Immature natural killer cell (primary cell): ENCODE measurements at regions not wholly inside any gene's neighbourhood (a gene's known extent, or its start where the extent isn't known, plus 50 kb on each side); places are given as distances from the start of the nearest gene placed in this dataset.

Source experiments
- DNase-seq, 3 donors: peaks; one replicate each; pipeline ENCODE4 v3.0.0; 2022; ENCODE audit warnings: mixed read lengths in 1 of 3
- H3K27ac Mint-ChIP-seq, 6 donors: one replicate each; pipeline ENCODE4 v1.8.0; 2020; ENCODE audit warnings: mixed read lengths in 6 of 6, mild to moderate bottlenecking in 5 of 6, inconsistent platforms in 4 of 6, moderate library complexity in 3 of 6
- H3K27me3 Mint-ChIP-seq, 3 donors: one replicate each; pipeline ENCODE4 v1.8.0; 2020 to 2021; ENCODE audit warnings: low read depth in 3 of 3, mild to moderate bottlenecking in 3 of 3, mixed read lengths in 3 of 3, moderate library complexity in 3 of 3, inconsistent platforms in 1 of 3
- H3K36me3 Mint-ChIP-seq, 3 donors: one replicate each; pipeline ENCODE4 v1.8.0; 2020; ENCODE audit warnings: mixed read lengths in 3 of 3, inconsistent platforms in 2 of 3, mild to moderate bottlenecking in 2 of 3
- H3K4me1 Mint-ChIP-seq, 2 donors: one replicate each; pipeline ENCODE4 v1.8.0; 2020; ENCODE audit warnings: inconsistent platforms in 2 of 2, mild to moderate bottlenecking in 2 of 2, mixed read lengths in 2 of 2, moderate library complexity in 1 of 2
- H3K4me3 Mint-ChIP-seq, 5 donors: one replicate each; pipeline ENCODE4 v1.8.0; 2020; ENCODE audit warnings: mild to moderate bottlenecking in 5 of 5, mixed read lengths in 5 of 5, inconsistent platforms in 3 of 5, moderate library complexity in 3 of 5
- H3K9me3 Mint-ChIP-seq, 6 donors: one replicate each; pipeline ENCODE4 v1.8.0; 2020; ENCODE audit warnings: mild to moderate bottlenecking in 6 of 6, mixed read lengths in 6 of 6, inconsistent platforms in 4 of 6, moderate library complexity in 3 of 6

- peaks cover 0 to 7% (median 3%) of the 10 kb centered on the region in 6 donors for H3K9me3 Mint-ChIP-seq
- H3K27ac Mint-ChIP-seq = no peak overlapping the region
- H3K4me3 Mint-ChIP-seq = no peak overlapping the region
- H3K36me3 Mint-ChIP-seq = peaks cover 0 to 4% (median 3%) of the 10 kb centered on the region in 3 donors
- no peaks in the 10 kb centered on the region for H3K4me1 Mint-ChIP-seq
- no peak for DNase-seq
- H3K27me3 Mint-ChIP-seq = peaks cover 0 to 5% (median 2%) of the 10 kb centered on the region in 3 donors
These were observed 103.4 kb upstream of the HS3ST1 start for GRCh38 chr4:11532138-11532537.

- peaks cover 0 to 7% (median 3%) of the 10 kb centered on the region in 6 donors for H3K9me3 Mint-ChIP-seq
- peaks cover 0 to 6% (median 2%) of the 10 kb centered on the region in 3 donors for H3K27me3 Mint-ChIP-seq
- no peak overlapping the region for H3K4me3 Mint-ChIP-seq
- H3K27ac Mint-ChIP-seq = no peak overlapping the region
- peaks cover 0 to 4% (median 3%) of the 10 kb centered on the region in 3 donors for H3K36me3 Mint-ChIP-seq
- no peaks in the 10 kb centered on the region for H3K4me1 Mint-ChIP-seq
- no peak for DNase-seq
These were observed 101.0 kb upstream of the HS3ST1 start for GRCh38 chr4:11529625-11530201.

GRCh38 chr4:11525085-11525484 is 96.4 kb upstream of the HS3ST1 start:
- peaks cover 0 to 4% (median 3%) of the 10 kb centered on the region in 3 donors for H3K27me3 Mint-ChIP-seq
- H3K9me3 Mint-ChIP-seq = peaks cover 0 to 2% (median 0%) of the 10 kb centered on the region in 6 donors
- H3K4me3 Mint-ChIP-seq = no peak overlapping the region
- no peaks in the 10 kb centered on the region for H3K4me1 Mint-ChIP-seq
- DNase-seq = no peak
- H3K36me3 Mint-ChIP-seq = no peaks in the 10 kb centered on the region
- H3K27ac Mint-ChIP-seq = no peak overlapping the region

GRCh38 chr4:11518754-11519153 is 90.1 kb upstream of the HS3ST1 start:
- H3K4me1 Mint-ChIP-seq = no peaks in the 10 kb centered on the region
- no peak for DNase-seq
- no peak overlapping the region for H3K4me3 Mint-ChIP-seq
- peaks cover 0 to 7% (median 4%) of the 10 kb centered on the region in 3 donors for H3K27me3 Mint-ChIP-seq
- H3K27ac Mint-ChIP-seq = no peak overlapping the region
- no peaks in the 10 kb centered on the region for H3K36me3 Mint-ChIP-seq
- peaks cover 0 to 2% (median 0%) of the 10 kb centered on the region in 6 donors for H3K9me3 Mint-ChIP-seq

GRCh38 chr4:11514779-11515419 is 86.2 kb upstream of the HS3ST1 start:
- no peaks in the 10 kb centered on the region for H3K36me3 Mint-ChIP-seq
- no peak for DNase-seq
- peaks cover 0 to 7% (median 4%) of the 10 kb centered on the region in 3 donors for H3K27me3 Mint-ChIP-seq
- H3K4me1 Mint-ChIP-seq = no peaks in the 10 kb centered on the region
- no peak overlapping the region for H3K4me3 Mint-ChIP-seq
- no peaks in the 10 kb centered on the region for H3K9me3 Mint-ChIP-seq
- no peak overlapping the region for H3K27ac Mint-ChIP-seq

- DNase-seq = no peak
- Mint-ChIP-seq H3K4me3 (no peak overlapping the region), H3K36me3 (no peaks in the 10 kb centered on the region), H3K27ac (no peak overlapping the region), H3K4me1 (no peaks in the 10 kb centered on the region), H3K9me3 (peaks cover 0 to 2% (median 0%) of the 10 kb centered on the region in 6 donors), H3K27me3 (peaks cover 0 to 12% (median 4%) of the 10 kb centered on the region in 3 donors)
These were observed 85.3 kb upstream of the HS3ST1 start for GRCh38 chr4:11514003-11514402.

GRCh38 chr4:11512871-11513270 is 84.2 kb upstream of the HS3ST1 start:
- Mint-ChIP-seq H3K36me3 (no peaks in the 10 kb centered on the region), H3K9me3 (peaks cover 0 to 2% (median 0%) of the 10 kb centered on the region in 6 donors)
- no peak for DNase-seq

GRCh38 chr4:11511321-11511720 is 82.6 kb upstream of the HS3ST1 start:
- Mint-ChIP-seq H3K27me3 (peaks cover 1 to 19% (median 4%) of the 10 kb centered on the region in 3 donors), H3K36me3 (no peaks in the 10 kb centered on the region), H3K27ac (no peak overlapping the region), H3K9me3 (peaks cover 0 to 2% (median 0%) of the 10 kb centered on the region in 6 donors), H3K4me3 (no peak overlapping the region), H3K4me1 (no peaks in the 10 kb centered on the region)
- no peak for DNase-seq

More at GRCh38 chr4:11512871-11513270, 84.2 kb upstream of the HS3ST1 start:
- no peak overlapping the region for H3K4me3 Mint-ChIP-seq
- no peaks in the 10 kb centered on the region for H3K4me1 Mint-ChIP-seq
- peaks cover 0 to 15% (median 4%) of the 10 kb centered on the region in 3 donors for H3K27me3 Mint-ChIP-seq
- no peak overlapping the region for H3K27ac Mint-ChIP-seq

GRCh38 chr4:11507920-11508319 is 79.2 kb upstream of the HS3ST1 start:
- Mint-ChIP-seq H3K4me1 (no peaks in the 10 kb centered on the region), H3K27ac (no peak overlapping the region)

GRCh38 chr4:11506194-11506593 is 77.5 kb upstream of the HS3ST1 start:
- no peak overlapping the region for H3K4me3 Mint-ChIP-seq
- H3K36me3 Mint-ChIP-seq = no peaks in the 10 kb centered on the region
- H3K9me3 Mint-ChIP-seq = peaks cover 0 to 4% (median 0%) of the 10 kb centered on the region in 6 donors
- H3K27ac Mint-ChIP-seq = no peak overlapping the region
- no peaks in the 10 kb centered on the region for H3K4me1 Mint-ChIP-seq
- peaks cover 0 to 21% (median 6%) of the 10 kb centered on the region in 3 donors for H3K27me3 Mint-ChIP-seq
- DNase-seq = no peak

More at GRCh38 chr4:11507920-11508319, 79.2 kb upstream of the HS3ST1 start:
- no peak for DNase-seq
- Mint-ChIP-seq H3K9me3 (peaks cover 0 to 2% (median 0%) of the 10 kb centered on the region in 6 donors), H3K27me3 (peaks cover 0 to 23% (median 1%) of the 10 kb centered on the region in 3 donors), H3K36me3 (no peaks in the 10 kb centered on the region), H3K4me3 (no peak overlapping the region)

- H3K4me1 Mint-ChIP-seq = no peaks in the 10 kb centered on the region
- no peaks in the 10 kb centered on the region for H3K36me3 Mint-ChIP-seq
- no peak overlapping the region for H3K27ac Mint-ChIP-seq
- no peak for DNase-seq
- peaks cover 0 to 18% (median 7%) of the 10 kb centered on the region in 3 donors for H3K27me3 Mint-ChIP-seq
- no peak overlapping the region for H3K4me3 Mint-ChIP-seq
- peaks cover 0 to 6% (median 0%) of the 10 kb centered on the region in 6 donors for H3K9me3 Mint-ChIP-seq
These were observed 76.7 kb upstream of the HS3ST1 start for GRCh38 chr4:11505221-11505971.

- Mint-ChIP-seq H3K4me1 (no peaks in the 10 kb centered on the region), H3K27me3 (peaks cover 0 to 8% (median 7%) of the 10 kb centered on the region in 3 donors), H3K36me3 (no peaks in the 10 kb centered on the region), H3K4me3 (no peak overlapping the region), H3K9me3 (peaks cover 0 to 3% (median 0%) of the 10 kb centered on the region in 6 donors), H3K27ac (no peak overlapping the region)
- no peak for DNase-seq
These were observed 74.5 kb upstream of the HS3ST1 start for GRCh38 chr4:11503166-11503565.

- no peak overlapping the region for H3K4me3 Mint-ChIP-seq
- no peak for DNase-seq
- H3K27ac Mint-ChIP-seq = no peak overlapping the region
- H3K36me3 Mint-ChIP-seq = no peaks in the 10 kb centered on the region
- peaks cover 0 to 7% (median 0%) of the 10 kb centered on the region in 6 donors for H3K9me3 Mint-ChIP-seq
- H3K4me1 Mint-ChIP-seq = no peaks in the 10 kb centered on the region
- peaks cover 0 to 8% (median 2%) of the 10 kb centered on the region in 3 donors for H3K27me3 Mint-ChIP-seq
These were observed 69.3 kb upstream of the HS3ST1 start for GRCh38 chr4:11497972-11498371.
